ENCODE measurements at regions not wholly inside any gene's neighbourhood (a gene's known extent, or its start where the extent isn't known, plus 50 kb on each side); places are given as distances from the start of the nearest gene placed in this dataset.

DNA sequence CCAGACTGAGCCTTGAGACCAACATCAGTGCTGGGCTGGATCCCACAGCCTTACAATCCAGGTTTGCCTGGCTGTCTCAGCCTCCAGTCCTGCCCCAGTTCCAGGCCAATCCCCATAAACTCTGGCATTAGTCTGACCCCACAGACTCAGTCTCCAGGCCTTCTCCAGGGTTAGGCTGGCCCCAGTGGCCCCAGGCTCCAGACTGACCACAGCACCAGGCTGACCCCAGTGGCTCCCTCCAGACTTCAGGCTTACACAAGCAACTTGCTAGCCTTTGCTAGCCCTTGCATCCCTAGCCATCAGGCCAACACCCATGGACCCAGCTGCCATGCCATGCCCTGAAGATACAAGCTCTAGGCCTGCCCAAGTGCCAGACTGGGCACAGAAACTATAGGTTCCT lies 1326.0 kb upstream of the C9orf72 start:
- Histone ChIP-seq H3K36me3 (replicated peaks; ENCODE audit: control insufficient read depth, insufficient read depth, low read length) (no peaks in the 10 kb centered on the region), H3K4me3 (ENCODE audit: insufficient read depth, low read depth, low read length) (no peak overlapping the region), H3K27me3 (ENCODE audit: control insufficient read depth, insufficient read depth, low read length) (no peaks in the 10 kb centered on the region)
- no peak for DNase-seq

DNA sequence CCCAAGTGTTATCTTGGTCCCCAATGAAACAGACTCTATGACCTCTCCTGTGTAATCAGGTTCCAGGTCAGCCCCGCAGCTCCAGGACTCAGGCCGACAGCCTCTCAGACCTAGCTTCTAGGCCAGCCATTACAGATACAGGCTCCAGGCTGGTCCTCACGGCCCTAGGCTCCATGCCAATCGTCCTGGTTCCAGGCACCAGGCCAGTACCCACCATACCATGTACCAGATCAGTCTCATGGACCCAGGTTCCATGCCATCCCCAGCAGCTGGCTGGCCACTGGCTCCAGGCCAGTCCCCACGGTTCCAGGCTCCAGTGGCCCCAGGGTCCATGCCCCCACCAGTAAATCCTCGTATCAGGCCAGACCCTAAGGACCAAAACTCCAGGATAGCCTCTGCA lies 1326.6 kb upstream of the C9orf72 start:
- DNase-seq = no peak
- Histone ChIP-seq H3K27me3 (ENCODE audit: control insufficient read depth, insufficient read depth, low read length) (no peaks in the 10 kb centered on the region), H3K4me3 (ENCODE audit: insufficient read depth, low read depth, low read length) (no peak overlapping the region), H3K36me3 (replicated peaks; ENCODE audit: control insufficient read depth, insufficient read depth, low read length) (no peaks in the 10 kb centered on the region)

DNA sequence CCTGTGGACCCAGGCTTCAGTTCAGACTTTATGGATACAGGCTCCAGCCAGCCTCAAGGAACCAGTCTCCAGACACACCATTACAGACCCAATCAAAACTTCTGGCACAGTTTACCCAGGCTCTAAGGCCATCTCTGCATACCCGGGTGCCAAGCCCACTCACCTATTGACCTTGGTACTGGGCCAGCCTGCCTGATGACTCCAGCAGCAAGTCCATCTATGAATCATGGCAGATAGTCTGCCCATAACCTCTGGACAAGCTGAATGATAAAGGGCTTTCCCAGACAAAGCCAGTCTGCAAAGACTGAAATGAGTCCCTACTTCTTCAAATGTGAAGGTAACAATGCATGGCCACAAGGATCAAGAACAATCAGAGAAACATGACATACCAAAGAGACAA lies 1327.1 kb upstream of the C9orf72 start:
- no peak for DNase-seq
- H3K27me3 ChIP-seq (ENCODE audit: control insufficient read depth, insufficient read depth, low read length) = no peaks in the 10 kb centered on the region

DNA sequence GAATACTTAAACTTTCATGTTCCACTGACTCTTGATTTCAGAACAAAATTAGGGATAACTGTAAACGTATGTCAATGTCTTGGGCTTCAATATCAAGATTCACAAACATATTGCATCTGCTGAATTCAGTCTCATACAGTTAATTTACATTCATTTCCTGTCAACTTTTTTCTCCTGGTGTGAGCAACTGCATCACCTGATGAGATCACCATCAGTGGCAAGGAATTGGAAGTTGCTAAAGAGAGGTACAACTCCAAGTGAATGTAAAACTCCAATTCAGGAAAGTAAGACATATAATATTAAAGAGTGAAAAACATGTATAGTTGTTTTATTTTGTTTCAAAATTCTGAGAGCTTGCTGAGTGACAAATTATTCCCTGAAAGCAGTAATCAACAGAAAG lies 1336.2 kb upstream of the C9orf72 start:
- no peak overlapping the region for H3K4me3 ChIP-seq (ENCODE audit: insufficient read depth, low read depth, low read length)
- H3K36me3 ChIP-seq (replicated peaks; ENCODE audit: control insufficient read depth, insufficient read depth, low read length) = no peaks in the 10 kb centered on the region
- DNase-seq = no peak
- no peaks in the 10 kb centered on the region for H3K27me3 ChIP-seq (ENCODE audit: control insufficient read depth, insufficient read depth, low read length)

More for the DNA sequence above, 1327.1 kb upstream of the C9orf72 start:
- Histone ChIP-seq H3K4me3 (ENCODE audit: insufficient read depth, low read depth, low read length) (no peak overlapping the region), H3K36me3 (replicated peaks; ENCODE audit: control insufficient read depth, insufficient read depth, low read length) (no peaks in the 10 kb centered on the region)

DNA sequence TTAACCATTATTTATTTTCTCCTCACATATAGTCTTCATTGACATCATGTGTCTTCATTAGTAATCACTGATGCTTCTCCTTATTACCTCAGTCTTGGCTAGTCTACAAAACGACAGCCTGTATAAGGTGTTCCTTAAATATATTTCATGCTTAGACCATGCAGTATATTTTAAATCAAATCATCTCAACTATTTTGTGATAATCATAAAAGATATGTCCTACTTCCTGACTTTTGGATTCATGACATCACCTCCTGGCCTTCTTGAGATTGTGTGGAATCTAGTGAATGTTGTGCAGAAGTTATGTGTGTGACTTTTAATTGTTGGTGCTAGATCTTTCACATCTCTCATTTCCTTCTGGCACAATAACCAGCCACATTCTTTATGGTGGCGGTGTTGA lies 1339.3 kb upstream of the C9orf72 start:
- DNase-seq = no peak
- no peak overlapping the region for H3K4me3 ChIP-seq (ENCODE audit: insufficient read depth, low read depth, low read length)
- H3K36me3 ChIP-seq (replicated peaks; ENCODE audit: control insufficient read depth, insufficient read depth, low read length) = no peaks in the 10 kb centered on the region
- H3K27me3 ChIP-seq (ENCODE audit: control insufficient read depth, insufficient read depth, low read length) = no peaks in the 10 kb centered on the region

DNA sequence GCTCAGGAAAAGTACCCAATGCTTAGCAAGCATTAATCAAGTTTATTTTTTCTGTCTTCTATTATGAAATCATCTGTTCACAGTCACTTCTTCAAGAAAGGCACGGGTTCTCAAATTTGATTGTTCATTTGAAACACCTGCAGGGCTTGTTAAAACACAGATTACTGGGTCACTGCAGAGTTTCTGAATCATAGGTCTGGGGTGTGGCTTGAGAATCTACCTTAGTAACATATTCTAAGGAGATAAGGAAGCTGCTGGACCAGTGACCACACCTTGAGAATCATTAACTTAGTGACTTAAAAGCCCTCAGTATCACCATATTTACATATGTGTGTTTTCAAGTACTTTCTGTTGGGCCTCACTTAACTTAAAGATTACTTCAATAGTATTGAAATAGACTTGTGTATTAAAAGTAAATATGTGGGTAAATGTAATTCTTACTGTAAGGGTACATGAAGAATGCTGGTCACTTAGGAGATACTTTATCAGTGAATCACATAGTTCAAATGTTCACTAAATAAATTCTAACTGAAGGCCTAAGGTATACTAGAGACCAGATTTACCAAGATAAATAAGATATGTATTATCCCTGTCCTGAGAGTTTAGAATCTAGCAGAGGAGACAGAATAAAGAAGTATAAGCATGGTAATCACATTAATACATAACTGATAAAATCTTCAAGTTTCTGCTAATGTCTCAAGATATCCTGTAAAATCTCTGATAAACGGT lies 1342.1 kb upstream of the C9orf72 start:
- DNase-seq = no peak
- H3K36me3 ChIP-seq (replicated peaks; ENCODE audit: control insufficient read depth, insufficient read depth, low read length) = no peaks in the 10 kb centered on the region
- H3K4me3 ChIP-seq (ENCODE audit: insufficient read depth, low read depth, low read length) = no peak overlapping the region
- no peaks in the 10 kb centered on the region for H3K27me3 ChIP-seq (ENCODE audit: control insufficient read depth, insufficient read depth, low read length)

DNA sequence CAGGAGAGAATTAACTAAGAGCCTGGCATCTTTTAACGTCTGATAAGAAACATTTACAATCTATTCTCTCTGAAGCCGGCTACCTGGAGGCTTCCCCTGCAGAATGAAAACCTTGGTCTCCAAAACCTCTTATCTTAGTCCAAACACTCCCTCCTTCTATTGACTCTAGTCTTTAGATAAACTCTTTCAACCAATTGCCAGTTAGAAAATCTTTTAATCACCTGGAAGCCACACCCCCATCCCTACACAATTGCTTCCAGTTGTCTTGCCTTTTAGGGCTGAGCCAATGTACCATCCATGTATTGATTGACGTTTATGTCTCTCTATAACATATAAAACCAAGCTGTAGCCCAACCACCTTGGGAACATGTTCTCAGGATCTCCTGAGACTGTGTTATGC lies 1343.1 kb upstream of the C9orf72 start:
- Histone ChIP-seq H3K27me3 (ENCODE audit: control insufficient read depth, insufficient read depth, low read length) (no peaks in the 10 kb centered on the region), H3K4me3 (ENCODE audit: insufficient read depth, low read depth, low read length) (no peak overlapping the region), H3K36me3 (replicated peaks; ENCODE audit: control insufficient read depth, insufficient read depth, low read length) (no peaks in the 10 kb centered on the region)
- no peak for DNase-seq

DNA sequence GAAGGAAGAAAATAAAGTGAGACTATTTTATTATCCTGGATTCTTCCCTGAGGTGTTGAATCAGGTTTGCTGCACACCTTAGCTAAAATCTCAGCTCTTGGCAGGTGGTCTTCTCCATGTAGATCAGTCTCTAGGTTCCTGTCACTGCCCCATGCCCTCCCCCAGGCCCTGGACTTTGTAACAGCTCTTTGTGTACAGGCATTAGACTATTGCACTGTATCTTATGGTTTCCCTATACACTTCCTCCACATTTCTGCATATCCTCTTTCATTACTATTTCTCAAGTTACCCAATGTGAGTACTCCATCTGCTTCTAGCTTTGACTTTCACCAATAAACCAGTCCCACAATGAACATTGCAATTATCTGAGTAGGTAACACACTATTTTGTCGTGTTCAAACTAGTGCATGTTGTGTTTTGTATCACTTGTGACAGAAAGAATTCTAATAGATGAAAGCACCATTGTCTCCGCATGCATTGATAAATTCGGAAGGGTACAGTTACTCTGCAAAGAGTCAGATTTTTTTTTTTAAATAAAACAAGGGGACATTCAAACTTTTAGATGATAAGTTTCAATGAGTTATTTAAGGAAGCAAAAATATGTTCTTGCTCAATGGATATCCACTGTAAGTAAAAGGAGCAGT lies 1348.7 kb upstream of the C9orf72 start:
- Histone ChIP-seq H3K4me3 (ENCODE audit: insufficient read depth, low read depth, low read length) (no peak overlapping the region), H3K27me3 (ENCODE audit: control insufficient read depth, insufficient read depth, low read length) (no peaks in the 10 kb centered on the region), H3K36me3 (replicated peaks; ENCODE audit: control insufficient read depth, insufficient read depth, low read length) (no peaks in the 10 kb centered on the region)
- no peak for DNase-seq

DNA sequence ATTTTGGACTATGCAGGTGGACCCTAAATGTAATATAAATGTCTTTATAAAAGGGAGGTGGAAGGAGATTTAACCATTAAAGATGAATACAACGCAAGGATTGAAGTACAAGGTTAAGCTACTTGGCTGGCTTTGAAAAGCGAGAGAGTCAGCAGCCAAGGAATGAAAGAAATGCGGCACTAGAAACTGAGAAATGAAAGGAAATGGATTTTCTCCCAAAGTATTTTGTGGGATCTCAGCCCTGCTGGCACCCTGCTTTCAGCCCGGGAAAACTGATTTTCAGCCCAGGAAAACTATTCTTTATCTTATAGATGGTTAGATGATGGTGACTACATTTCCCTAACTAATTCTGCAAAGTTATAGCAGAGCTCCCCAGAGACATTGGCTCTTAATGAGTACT lies 1349.6 kb upstream of the C9orf72 start:
- no peaks in the 10 kb centered on the region for H3K36me3 ChIP-seq (replicated peaks; ENCODE audit: control insufficient read depth, insufficient read depth, low read length)
- H3K4me3 ChIP-seq (ENCODE audit: insufficient read depth, low read depth, low read length) = no peak overlapping the region
- DNase-seq = no peak
- no peaks in the 10 kb centered on the region for H3K27me3 ChIP-seq (ENCODE audit: control insufficient read depth, insufficient read depth, low read length)

DNA sequence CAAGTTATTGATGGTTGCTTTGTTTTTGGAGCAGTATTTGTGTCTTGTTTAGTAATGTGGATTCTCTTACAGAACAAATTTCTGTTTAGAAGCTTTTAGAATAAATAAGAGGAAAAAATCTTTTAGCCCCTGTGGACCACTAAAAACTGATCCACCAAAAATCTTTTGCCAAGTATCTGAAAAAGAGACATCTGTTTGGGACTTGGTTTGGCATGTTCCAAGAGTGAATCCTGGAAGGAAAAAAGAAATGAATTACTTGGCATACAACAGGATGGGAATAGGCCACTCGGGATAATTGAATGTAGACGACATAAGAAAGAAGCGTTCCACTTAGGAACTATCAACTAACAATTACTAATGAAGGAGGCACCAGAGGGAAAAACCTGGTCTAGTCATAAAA lies 1350.1 kb upstream of the C9orf72 start:
- H3K36me3 ChIP-seq (replicated peaks; ENCODE audit: control insufficient read depth, insufficient read depth, low read length) = no peaks in the 10 kb centered on the region
- no peaks in the 10 kb centered on the region for H3K27me3 ChIP-seq (ENCODE audit: control insufficient read depth, insufficient read depth, low read length)
- DNase-seq = no peak
- no peak overlapping the region for H3K4me3 ChIP-seq (ENCODE audit: insufficient read depth, low read depth, low read length)

DNA sequence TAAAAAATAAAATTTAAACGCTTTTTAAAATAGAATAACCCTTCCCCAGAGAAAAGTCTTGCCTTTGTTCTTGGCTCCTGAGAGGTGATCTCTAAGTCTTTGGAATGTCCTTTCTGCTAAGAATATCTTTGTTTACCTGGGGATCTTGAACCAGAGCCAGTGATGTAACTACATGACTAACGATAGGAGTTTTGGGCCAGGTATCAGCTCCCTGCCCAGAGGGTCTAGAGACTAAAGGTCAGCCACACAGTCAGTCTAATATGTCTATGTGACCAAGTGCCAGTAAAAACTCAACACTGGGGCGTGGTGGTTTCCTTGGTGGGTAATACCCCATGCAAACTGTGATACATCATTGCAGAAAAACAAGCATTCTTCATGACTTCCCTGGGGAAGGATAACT lies 1351.9 kb upstream of the C9orf72 start:
- H3K27me3 ChIP-seq (ENCODE audit: control insufficient read depth, insufficient read depth, low read length) = no peaks in the 10 kb centered on the region
- H3K4me3 ChIP-seq (ENCODE audit: insufficient read depth, low read depth, low read length) = no peak overlapping the region
- no peak for DNase-seq
- H3K36me3 ChIP-seq (replicated peaks; ENCODE audit: control insufficient read depth, insufficient read depth, low read length) = no peaks in the 10 kb centered on the region

DNA sequence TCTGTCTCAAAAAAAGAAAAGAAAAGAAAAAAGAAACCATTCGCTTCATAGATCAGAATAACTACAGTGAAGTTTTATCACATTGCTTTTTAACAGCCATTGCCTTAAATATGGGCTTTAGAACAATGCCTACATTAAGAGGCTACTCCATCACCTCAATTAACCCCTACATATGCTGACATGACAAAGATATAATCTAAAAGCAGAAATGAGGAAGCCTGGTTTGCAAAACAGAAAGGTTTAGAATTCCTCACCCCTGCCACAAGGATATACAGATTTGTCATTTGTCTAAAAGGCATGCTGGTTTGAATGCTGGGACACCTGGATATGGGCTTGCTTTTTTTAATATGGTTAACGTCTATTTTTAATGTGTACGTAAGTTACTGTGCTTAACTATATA lies 1353.0 kb upstream of the C9orf72 start:
- no peak for DNase-seq
- no peak overlapping the region for H3K4me3 ChIP-seq (ENCODE audit: insufficient read depth, low read depth, low read length)
- H3K27me3 ChIP-seq (ENCODE audit: control insufficient read depth, insufficient read depth, low read length) = no peaks in the 10 kb centered on the region

DNA sequence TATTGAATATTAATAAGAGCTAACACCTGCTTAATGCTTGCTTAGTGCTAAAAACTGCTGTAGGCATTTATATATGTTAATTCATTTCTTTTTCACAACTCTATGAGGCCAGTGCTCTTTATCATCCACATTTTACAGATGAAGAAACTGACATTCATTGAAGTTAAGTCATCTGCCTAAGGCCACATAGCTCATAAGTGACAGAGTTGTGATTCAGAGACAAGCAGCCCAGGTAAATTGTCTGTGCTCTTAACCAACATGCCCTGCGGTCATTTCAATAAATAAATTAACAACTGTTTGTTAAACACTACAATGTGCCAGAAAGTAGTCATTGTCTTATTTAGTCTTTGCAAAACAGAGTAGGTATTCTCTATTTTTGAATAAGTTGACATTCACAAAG lies 1354.4 kb upstream of the C9orf72 start:
- no peaks in the 10 kb centered on the region for H3K36me3 ChIP-seq (replicated peaks; ENCODE audit: control insufficient read depth, insufficient read depth, low read length)
- H3K4me3 ChIP-seq (ENCODE audit: insufficient read depth, low read depth, low read length) = no peak overlapping the region
- no peak for DNase-seq
- no peaks in the 10 kb centered on the region for H3K27me3 ChIP-seq (ENCODE audit: control insufficient read depth, insufficient read depth, low read length)

More for the DNA sequence above, 1353.0 kb upstream of the C9orf72 start:
- H3K36me3 ChIP-seq (replicated peaks; ENCODE audit: control insufficient read depth, insufficient read depth, low read length) = no peaks in the 10 kb centered on the region

DNA sequence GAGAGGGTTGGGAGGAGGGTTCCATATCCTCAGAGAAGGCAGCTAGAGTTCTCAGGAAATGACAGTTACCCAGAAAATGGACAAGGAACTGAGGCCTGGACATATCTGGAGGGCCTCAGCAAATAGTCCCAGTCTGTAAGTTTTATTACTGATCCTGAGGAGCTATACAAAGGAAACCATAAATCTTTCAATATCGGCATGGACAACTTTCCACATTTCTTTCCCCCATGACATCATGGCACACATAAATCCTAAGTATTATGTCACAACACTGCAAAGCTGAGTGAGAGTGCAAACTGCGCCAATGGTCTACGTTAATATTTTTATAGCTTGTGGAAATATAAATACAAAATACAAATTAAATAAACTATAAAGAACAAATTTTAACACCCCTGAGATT lies 1356.2 kb upstream of the C9orf72 start:
- Histone ChIP-seq H3K36me3 (replicated peaks; ENCODE audit: control insufficient read depth, insufficient read depth, low read length) (no peaks in the 10 kb centered on the region), H3K27me3 (ENCODE audit: control insufficient read depth, insufficient read depth, low read length) (no peaks in the 10 kb centered on the region), H3K4me3 (ENCODE audit: insufficient read depth, low read depth, low read length) (no peak overlapping the region)
- DNase-seq = no peak

DNA sequence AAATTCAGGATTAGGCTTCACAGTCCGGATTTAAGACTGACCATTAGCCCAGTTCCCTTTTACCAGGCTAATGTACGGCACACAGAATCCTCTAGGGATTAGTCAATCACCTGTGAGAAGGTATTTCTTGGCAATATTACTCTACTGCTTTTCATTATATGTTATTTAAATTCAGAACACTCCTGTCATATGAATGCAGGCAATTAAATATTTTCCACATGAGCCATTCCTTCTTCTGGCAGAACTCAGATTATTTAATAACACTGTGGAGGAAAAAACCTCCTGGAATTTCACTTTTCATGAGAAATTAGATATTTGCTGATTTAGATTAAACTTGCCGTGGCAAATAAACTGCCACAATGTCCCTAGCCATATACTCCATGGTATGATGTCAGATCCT lies 1357.5 kb upstream of the C9orf72 start:
- H3K4me3 ChIP-seq (ENCODE audit: insufficient read depth, low read depth, low read length) = no peak overlapping the region
- no peak for DNase-seq
- H3K36me3 ChIP-seq (replicated peaks; ENCODE audit: control insufficient read depth, insufficient read depth, low read length) = no peaks in the 10 kb centered on the region
- H3K27me3 ChIP-seq (ENCODE audit: control insufficient read depth, insufficient read depth, low read length) = no peaks in the 10 kb centered on the region
